SK-N-SH (cell line): ENCODE measurements at regions not wholly inside any gene's neighbourhood (a gene's known extent, or its start where the extent isn't known, plus 50 kb on each side); places are given as distances from the start of the nearest gene placed in this dataset.

Experiments used
- CTCF ChIA-PET: fragments of 300-600, 350-600 bp; formaldehyde crosslinking; extraction: SDS; loops from one replicate; lab custom pipeline; 2021; lab: Yijun Ruan, JAX
- POLR2A ChIA-PET: fragments of 350-600 bp; sonication (Branson Sonifier 250); formaldehyde crosslinking; extraction: SDS; loops from one replicate; lab custom pipeline; 2020; ENCODE audit warnings: antibody characterized with exemption, inconsistent platforms; lab: Yijun Ruan, JAX
- DNase-seq: peaks from one replicate; pipeline ENCODE4 v3.0.0; 2012
- H2AFZ ChIP-seq: fragments of 200-600 bp; sonication (generic); 2 replicates; pipeline ENCODE4 v1.8.1; 2016; ENCODE audit warnings: antibody characterized with exemption, mild to moderate bottlenecking, low read depth
- H3F3A ChIP-seq: fragments of 200-600 bp; sonication (generic); replicated peaks from 2 replicates; pipeline ENCODE3; 2016; ENCODE audit warnings: antibody characterized with exemption, mild to moderate bottlenecking; ENCODE audit not compliant: insufficient read depth
- H3K27ac ChIP-seq, 2 experiments: fragments of 200-500 bp in 1 of 2; fragments of 200-600 bp in 1 of 2; sonication (Bioruptor generic) in 1 of 2; sonication (generic), shearing (Covaris generic) in 1 of 2; 2 replicates each; pipeline versions ENCODE4 v1.5.1 to v1.6.1; 2014 to 2016; ENCODE audit warnings: low read depth in 2 of 2, inconsistent platforms in 1 of 2, low read length in 1 of 2, mild to moderate bottlenecking in 1 of 2, mixed read lengths in 1 of 2
- H3K27me3 ChIP-seq: fragments of 200-600 bp; sonication (generic), shearing (Covaris generic); 2 replicates; pipeline ENCODE4 v1.6.1; 2016; ENCODE audit warnings: mixed run types; ENCODE audit not compliant: insufficient read depth
- H3K36me3 ChIP-seq, 2 experiments: fragments of 200-500 bp in 1 of 2; fragments of 200-600 bp in 1 of 2; sonication (Bioruptor generic) in 1 of 2; sonication (generic) in 1 of 2; replicated peaks in 1 of 2; 2 replicates each; pipeline versions ENCODE3 to v1.5.1; 2014 to 2016; ENCODE audit warnings: low read length in 1 of 2, mild to moderate bottlenecking in 1 of 2; ENCODE audit not compliant: insufficient read depth in 2 of 2, control insufficient read depth in 1 of 2
- H3K4me1 ChIP-seq, 2 experiments: fragments of 200-500 bp in 1 of 2; fragments of 200-600 bp in 1 of 2; sonication (Bioruptor generic) in 1 of 2; sonication (generic), shearing (Covaris generic) in 1 of 2; 2 replicates each; pipeline versions ENCODE4 v1.5.1 to v1.6.1; 2014 to 2016; ENCODE audit warnings: low read depth in 1 of 2, low read length in 1 of 2, mixed run types in 1 of 2; ENCODE audit not compliant: insufficient read depth in 2 of 2, control insufficient read depth in 1 of 2
- H3K4me2 ChIP-seq: fragments of 200-600 bp; sonication (generic), shearing (Covaris generic); 2 replicates; pipeline ENCODE4 v1.6.1; 2017; ENCODE audit warnings: mixed run types
- H3K4me3 ChIP-seq, 2 experiments: fragments of 200-500 bp in 1 of 2; fragments of 200-600 bp in 1 of 2; sonication (Bioruptor generic) in 1 of 2; sonication (generic), shearing (Covaris generic) in 1 of 2; 2 replicates each; pipeline versions ENCODE4 v1.5.1 to v1.8.1; 2014 to 2016; ENCODE audit warnings: low read depth in 2 of 2, inconsistent platforms in 1 of 2, low read length in 1 of 2, mild to moderate bottlenecking in 1 of 2, mixed read lengths in 1 of 2, moderate library complexity in 1 of 2
- H3K79me2 ChIP-seq: fragments of 200-600 bp; sonication (generic); 2 replicates; pipeline ENCODE4 v1.8.1; 2017; ENCODE audit warnings: mild to moderate bottlenecking; ENCODE audit not compliant: insufficient read depth
- H3K9ac ChIP-seq: fragments of 200-600 bp; sonication (generic); 2 replicates; pipeline ENCODE4 v1.6.1; 2017; ENCODE audit warnings: mixed run types
- H3K9me2 ChIP-seq: fragments of 200-600 bp; sonication (generic); 2 replicates; pipeline ENCODE4 v1.6.1; 2017; ENCODE audit warnings: mixed run types
- H3K9me3 ChIP-seq: fragments of 200-600 bp; sonication (generic); 2 replicates; pipeline ENCODE4 v1.6.1; 2017; ENCODE audit warnings: mixed run types, mild to moderate bottlenecking, moderate library complexity
- H4K20me1 ChIP-seq: fragments of 200-600 bp; sonication (generic); 2 replicates; pipeline ENCODE4 v1.6.1; 2017; ENCODE audit warnings: mild to moderate bottlenecking, mixed run types; ENCODE audit not compliant: insufficient read depth
- FOXJ3 ChIP-seq: sonication (generic); formaldehyde crosslinking; IDR thresholded peaks from 2 replicates; pipeline ENCODE4 v1.5.1; 2020; ENCODE audit warnings: mild to moderate bottlenecking, missing genetic modification reagents
- IRF3 ChIP-seq: fragments of 150-350 bp; IDR thresholded peaks from 2 replicates; pipeline ENCODE4 v1.6.1; 2016; ENCODE audit warnings: mild to moderate bottlenecking, low read depth, low read length
- JUND ChIP-seq: IDR thresholded peaks from 2 replicates; pipeline ENCODE4 v1.4.0; 2012
- MAX ChIP-seq: IDR thresholded peaks from 2 replicates; pipeline ENCODE4 v1.4.0; 2012; ENCODE audit warnings: low read depth
- MEF2A ChIP-seq: IDR thresholded peaks from 2 replicates; pipeline ENCODE4 v1.4.0; 2012; ENCODE audit warnings: low read depth, borderline replicate concordance
- MXI1 ChIP-seq: IDR thresholded peaks from 2 replicates; pipeline ENCODE4 v1.6.1; 2012; ENCODE audit warnings: mild to moderate bottlenecking, low read depth, low read length, improper control_type of control experiment
- NFIC ChIP-seq: IDR thresholded peaks from 2 replicates; pipeline ENCODE4 v1.4.0; 2012; ENCODE audit warnings: borderline replicate concordance
- NRF1 ChIP-seq: IDR thresholded peaks from 2 replicates; pipeline ENCODE4 v1.6.1; 2012; ENCODE audit warnings: low read depth, mild to moderate bottlenecking, low read length
- POLR2AphosphoS5 ChIP-seq: IDR thresholded peaks from 2 replicates; pipeline ENCODE4 v1.6.1; 2012; ENCODE audit warnings: low read depth, low read length
- RAD21 ChIP-seq: IDR thresholded peaks from 2 replicates; pipeline ENCODE4 v1.6.1; 2012; ENCODE audit warnings: mild to moderate bottlenecking, low read length
- RCOR1 ChIP-seq: fragments of 150-350 bp; IDR thresholded peaks from 2 replicates; pipeline ENCODE4 v1.6.1; 2017; ENCODE audit warnings: antibody characterized with exemption, low read length
- SIN3A ChIP-seq: IDR thresholded peaks from 2 replicates; pipeline ENCODE4 v1.6.1; 2012; ENCODE audit warnings: low read depth, mild to moderate bottlenecking, low read length, moderate library complexity, borderline replicate concordance
- SMC3 ChIP-seq: IDR thresholded peaks from 2 replicates; pipeline ENCODE4 v1.6.1; 2012; ENCODE audit warnings: low read depth, low read length, improper control_type of control experiment
- TCF12 ChIP-seq: IDR thresholded peaks from 2 replicates; pipeline ENCODE4 v1.4.0; 2012
- YY1 ChIP-seq: IDR thresholded peaks from 2 replicates; pipeline ENCODE4 v1.4.0; 2012; ENCODE audit warnings: low read depth, mild to moderate bottlenecking
- WGBS: methylation state at CpG from one replicate; pipeline ENCODE4 v1.1.6; 2017; ENCODE audit warnings: low lambda C conversion rate; 5-methylcytosine and 5-hydroxymethylcytosine counted together
- TF ChIP-seq, protein P1 (sequence below): IDR thresholded peaks from 2 replicates; pipeline ENCODE4; 2012
- TF ChIP-seq, protein P2 (sequence below): IDR thresholded peaks from 2 replicates; pipeline ENCODE4 v1.4.0; 2012; ENCODE audit warnings: low read depth, borderline replicate concordance
- TF ChIP-seq, protein P3 (sequence below): IDR thresholded peaks from 2 replicates; pipeline ENCODE4 v1.6.1; 2012; ENCODE audit warnings: mild to moderate bottlenecking, low read depth, low read length, moderate library complexity
- TF ChIP-seq, protein P4 (sequence below): IDR thresholded peaks from 2 replicates; pipeline ENCODE4 v1.4.0; 2012; ENCODE audit warnings: low read depth, borderline replicate concordance

GRCh38 chr12:124171231-124171979 is 123.5 kb upstream of the RFLNA start (continued):
- TF ChIP-seq FOXJ3 (CRISPR knock-in tag) = no peak
- TF ChIP-seq NFIC = no peak

DNA sequence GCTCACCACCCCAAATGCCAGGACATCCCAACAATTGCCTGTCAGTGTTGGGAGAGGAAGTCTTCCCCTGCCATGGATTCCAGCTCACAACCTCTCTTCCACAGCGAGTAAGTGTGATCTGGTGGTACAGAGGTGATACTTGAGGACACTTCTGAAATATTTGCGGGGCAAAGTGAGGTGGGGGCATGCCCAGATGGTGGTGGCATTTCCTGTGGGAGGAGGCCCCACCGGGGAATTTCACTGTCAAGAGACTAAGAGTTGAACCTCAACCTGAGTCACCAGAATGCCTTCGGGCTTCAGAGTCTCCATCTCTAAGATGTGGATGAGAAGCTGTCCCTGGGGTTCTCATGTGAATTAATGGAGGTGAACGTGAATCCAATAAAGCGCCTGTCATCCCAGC is 122.3 kb upstream of the RFLNA start:
- Histone ChIP-seq H3K27me3 (no peaks in the 10 kb centered on the region; the same call in 1 of the 2 replicates), H3K27ac (no peak overlapping the region), H3F3A (no peaks in the 10 kb centered on the region), H4K20me1 (no peaks in the 10 kb centered on the region), H3K79me2 (no peaks in the 10 kb centered on the region), H3K9ac (no peak overlapping the region), H2AFZ (no peak overlapping the region), H3K9me2 (no peaks in the 10 kb centered on the region), H3K4me2 (no peak overlapping the region), H3K4me3 (no peak overlapping the region), H3K4me1 (peaks cover 0 to 11% of the 10 kb centered on the region in 2 experiments; a peak in 1 of 4 replicates), H3K9me3 (no peaks in the 10 kb centered on the region), H3K36me3 (no peaks in the 10 kb centered on the region)
- CTCF ChIA-PET = interaction anchor here (0.7 kb wide), 1 partner anchor 23 kb away, joined by 3 read pairs; no protein-coding TSS in a partner anchor
- DNase-seq = no peak
- TF ChIP-seq RCOR1 = no peak
- TF ChIP-seq, protein P1, sequence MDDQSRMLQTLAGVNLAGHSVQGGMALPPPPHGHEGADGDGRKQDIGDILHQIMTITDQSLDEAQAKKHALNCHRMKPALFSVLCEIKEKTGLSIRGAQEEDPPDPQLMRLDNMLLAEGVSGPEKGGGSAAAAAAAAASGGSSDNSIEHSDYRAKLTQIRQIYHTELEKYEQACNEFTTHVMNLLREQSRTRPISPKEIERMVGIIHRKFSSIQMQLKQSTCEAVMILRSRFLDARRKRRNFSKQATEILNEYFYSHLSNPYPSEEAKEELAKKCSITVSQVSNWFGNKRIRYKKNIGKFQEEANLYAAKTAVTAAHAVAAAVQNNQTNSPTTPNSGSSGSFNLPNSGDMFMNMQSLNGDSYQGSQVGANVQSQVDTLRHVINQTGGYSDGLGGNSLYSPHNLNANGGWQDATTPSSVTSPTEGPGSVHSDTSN = no peak
- TF ChIP-seq SMC3 = no peak
- TF ChIP-seq JUND = no peak
- no peak for TF ChIP-seq POLR2AphosphoS5
- TF ChIP-seq IRF3 = no peak
- TF ChIP-seq SIN3A = no peak
- TF ChIP-seq MAX = no peak
- TF ChIP-seq TCF12 = no peak
- no peak for TF ChIP-seq MEF2A
- TF ChIP-seq FOXJ3 (CRISPR knock-in tag) = no peak
- no peak for TF ChIP-seq MXI1
- TF ChIP-seq YY1 = no peak
- no peak for TF ChIP-seq NRF1
- TF ChIP-seq, protein P2, sequence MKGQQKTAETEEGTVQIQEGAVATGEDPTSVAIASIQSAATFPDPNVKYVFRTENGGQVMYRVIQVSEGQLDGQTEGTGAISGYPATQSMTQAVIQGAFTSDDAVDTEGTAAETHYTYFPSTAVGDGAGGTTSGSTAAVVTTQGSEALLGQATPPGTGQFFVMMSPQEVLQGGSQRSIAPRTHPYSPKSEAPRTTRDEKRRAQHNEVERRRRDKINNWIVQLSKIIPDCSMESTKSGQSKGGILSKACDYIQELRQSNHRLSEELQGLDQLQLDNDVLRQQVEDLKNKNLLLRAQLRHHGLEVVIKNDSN = no peak
- TF ChIP-seq, protein P3, sequence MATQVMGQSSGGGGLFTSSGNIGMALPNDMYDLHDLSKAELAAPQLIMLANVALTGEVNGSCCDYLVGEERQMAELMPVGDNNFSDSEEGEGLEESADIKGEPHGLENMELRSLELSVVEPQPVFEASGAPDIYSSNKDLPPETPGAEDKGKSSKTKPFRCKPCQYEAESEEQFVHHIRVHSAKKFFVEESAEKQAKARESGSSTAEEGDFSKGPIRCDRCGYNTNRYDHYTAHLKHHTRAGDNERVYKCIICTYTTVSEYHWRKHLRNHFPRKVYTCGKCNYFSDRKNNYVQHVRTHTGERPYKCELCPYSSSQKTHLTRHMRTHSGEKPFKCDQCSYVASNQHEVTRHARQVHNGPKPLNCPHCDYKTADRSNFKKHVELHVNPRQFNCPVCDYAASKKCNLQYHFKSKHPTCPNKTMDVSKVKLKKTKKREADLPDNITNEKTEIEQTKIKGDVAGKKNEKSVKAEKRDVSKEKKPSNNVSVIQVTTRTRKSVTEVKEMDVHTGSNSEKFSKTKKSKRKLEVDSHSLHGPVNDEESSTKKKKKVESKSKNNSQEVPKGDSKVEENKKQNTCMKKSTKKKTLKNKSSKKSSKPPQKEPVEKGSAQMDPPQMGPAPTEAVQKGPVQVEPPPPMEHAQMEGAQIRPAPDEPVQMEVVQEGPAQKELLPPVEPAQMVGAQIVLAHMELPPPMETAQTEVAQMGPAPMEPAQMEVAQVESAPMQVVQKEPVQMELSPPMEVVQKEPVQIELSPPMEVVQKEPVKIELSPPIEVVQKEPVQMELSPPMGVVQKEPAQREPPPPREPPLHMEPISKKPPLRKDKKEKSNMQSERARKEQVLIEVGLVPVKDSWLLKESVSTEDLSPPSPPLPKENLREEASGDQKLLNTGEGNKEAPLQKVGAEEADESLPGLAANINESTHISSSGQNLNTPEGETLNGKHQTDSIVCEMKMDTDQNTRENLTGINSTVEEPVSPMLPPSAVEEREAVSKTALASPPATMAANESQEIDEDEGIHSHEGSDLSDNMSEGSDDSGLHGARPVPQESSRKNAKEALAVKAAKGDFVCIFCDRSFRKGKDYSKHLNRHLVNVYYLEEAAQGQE = no peak
- no peak for TF ChIP-seq RAD21
- TF ChIP-seq, protein P4, sequence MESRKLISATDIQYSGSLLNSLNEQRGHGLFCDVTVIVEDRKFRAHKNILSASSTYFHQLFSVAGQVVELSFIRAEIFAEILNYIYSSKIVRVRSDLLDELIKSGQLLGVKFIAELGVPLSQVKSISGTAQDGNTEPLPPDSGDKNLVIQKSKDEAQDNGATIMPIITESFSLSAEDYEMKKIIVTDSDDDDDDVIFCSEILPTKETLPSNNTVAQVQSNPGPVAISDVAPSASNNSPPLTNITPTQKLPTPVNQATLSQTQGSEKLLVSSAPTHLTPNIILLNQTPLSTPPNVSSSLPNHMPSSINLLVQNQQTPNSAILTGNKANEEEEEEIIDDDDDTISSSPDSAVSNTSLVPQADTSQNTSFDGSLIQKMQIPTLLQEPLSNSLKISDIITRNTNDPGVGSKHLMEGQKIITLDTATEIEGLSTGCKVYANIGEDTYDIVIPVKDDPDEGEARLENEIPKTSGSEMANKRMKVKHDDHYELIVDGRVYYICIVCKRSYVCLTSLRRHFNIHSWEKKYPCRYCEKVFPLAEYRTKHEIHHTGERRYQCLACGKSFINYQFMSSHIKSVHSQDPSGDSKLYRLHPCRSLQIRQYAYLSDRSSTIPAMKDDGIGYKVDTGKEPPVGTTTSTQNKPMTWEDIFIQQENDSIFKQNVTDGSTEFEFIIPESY = no peak
- POLR2A ChIA-PET = no interaction called here
- WGBS = 38% methylated on average over 6 of the region's 6 CpGs
